HCT116 (cell line): ENCODE measurements at regions not wholly inside any gene's neighbourhood (a gene's known extent, or its start where the extent isn't known, plus 50 kb on each side); places are given as distances from the start of the nearest gene placed in this dataset.

Experiments used
- ATAC-seq: fragments of 200-7000 bp; cut with Tn5 transposase; 2 replicates; pipeline ENCODE4 v1.9.1; 2020; ENCODE audit warnings: mild to moderate bottlenecking, moderate library complexity
- BruUV-seq: library from RNA; stranded (reverse); fragments of 400-500 nt; replicated peaks from 2 replicates; lab custom pipeline; 2021; lab: Mats Ljungman, UMichigan
- CTCF ChIA-PET: fragments of 300-600 bp; sonication (Branson Sonifier 250); formaldehyde crosslinking; loops from one replicate; lab custom pipeline; 2021; ENCODE audit warnings: antibody characterized with exemption; lab: Charles Lee
- POLR2A ChIA-PET: fragments of 300-600, 350-600 bp; sonication (Branson Sonifier 250); formaldehyde crosslinking; loops from one replicate; lab custom pipeline; 2021; ENCODE audit warnings: antibody characterized with exemption; lab: Charles Lee
- RAD21 ChIA-PET, 2 experiments: fragments of 300-600 bp; sonication (Branson Sonifier 250); formaldehyde crosslinking; loops; one replicate each; lab custom pipeline; 2023; ENCODE audit warnings: low total read pairs in 2 of 2; ENCODE audit not compliant: uncharacterized antibody in 2 of 2, unreplicated experiment in 2 of 2, low non-redundant PET in 1 of 2; lab: Charles Lee
- DNase-seq: peaks from one replicate; pipeline ENCODE4 v3.0.0-alpha.2; 2010; ENCODE audit warnings: low read depth, low spot score
- H2AFZ ChIP-seq: fragments of 200-600 bp; shearing (Covaris generic), sonication (generic); 2 replicates; pipeline ENCODE4 v1.6.1; 2017; ENCODE audit warnings: low read depth, mixed run types, mixed read lengths, antibody characterized with exemption, low read length; ENCODE audit not compliant: poor library complexity, severe bottlenecking
- H3K27ac ChIP-seq: 2 replicates; pipeline ENCODE4 v1.5.1; 2012; ENCODE audit warnings: low read depth, low read length
- H3K27me3 ChIP-seq: fragments of 200-600 bp; sonication (generic); 2 replicates; pipeline ENCODE4 v1.6.1; 2016; ENCODE audit warnings: mixed run types, low read length, mixed read lengths; ENCODE audit not compliant: insufficient read depth
- H3K36me3 ChIP-seq, 2 experiments: fragments of 200-500 bp in 1 of 2; fragments of 200-600 bp in 1 of 2; sonication (Bioruptor generic) in 1 of 2; sonication (generic) in 1 of 2; 2 replicates each; pipeline versions ENCODE4 v1.5.1 to v1.6.1; 2014 to 2016; ENCODE audit warnings: low read length in 2 of 2, inconsistent platforms in 1 of 2, mixed read lengths in 1 of 2, mixed run types in 1 of 2; ENCODE audit not compliant: insufficient read depth in 2 of 2, control insufficient read depth in 1 of 2
- H3K4me1 ChIP-seq, 2 experiments: fragments of 200-600 bp in 1 of 2; sonication (generic) in 1 of 2; 2 replicates each; pipeline versions ENCODE4 v1.5.1 to v1.6.1; 2012 to 2017; ENCODE audit warnings: low read length in 2 of 2, inconsistent platforms in 1 of 2, mild to moderate bottlenecking in 1 of 2, mixed read lengths in 1 of 2, mixed run types in 1 of 2, moderate library complexity in 1 of 2; ENCODE audit not compliant: insufficient read depth in 2 of 2, control insufficient read depth in 1 of 2
- H3K4me2 ChIP-seq: fragments of 200-600 bp; sonication (generic); 2 replicates; pipeline ENCODE4 v1.6.1; 2017; ENCODE audit warnings: mixed run types, low read length, mixed read lengths
- H3K4me3 ChIP-seq, 2 experiments: fragments of 200-600 bp in 1 of 2; sonication (generic) in 1 of 2; replicated peaks in 1 of 2; 2 replicates each; pipeline ENCODE4 v1.5.1; 2011 to 2016; ENCODE audit warnings: low read length in 2 of 2, control low read depth in 1 of 2, low read depth in 1 of 2, mild to moderate bottlenecking in 1 of 2, mixed read lengths in 1 of 2, mixed run types in 1 of 2
- H3K79me2 ChIP-seq: fragments of 200-600 bp; sonication (generic); 2 replicates; pipeline ENCODE4 v1.6.1; 2017; ENCODE audit warnings: mild to moderate bottlenecking, mixed run types, low read length, moderate library complexity, mixed read lengths; ENCODE audit not compliant: insufficient read depth
- H3K9ac ChIP-seq: fragments of 200-600 bp; sonication (generic); 2 replicates; pipeline ENCODE4 v1.6.1; 2016; ENCODE audit warnings: low read length, mixed read lengths
- H3K9me2 ChIP-seq: fragments of 200-600 bp; sonication (generic), shearing (Covaris generic); 2 replicates; pipeline ENCODE4 v1.6.1; 2017; ENCODE audit warnings: mixed run types, mild to moderate bottlenecking, moderate library complexity; ENCODE audit not compliant: insufficient read depth
- H3K9me3 ChIP-seq, 2 experiments: fragments of 200-500 bp in 1 of 2; fragments of 200-600 bp in 1 of 2; sonication (Bioruptor generic) in 1 of 2; sonication (generic) in 1 of 2; 2 replicates each; pipeline ENCODE4 v1.6.1; 2014 to 2017; ENCODE audit warnings: low read length in 2 of 2, mixed read lengths in 2 of 2, inconsistent platforms in 1 of 2, low read depth in 1 of 2, mild to moderate bottlenecking in 1 of 2, mixed run types in 1 of 2, moderate library complexity in 1 of 2; ENCODE audit not compliant: control insufficient read depth in 1 of 2, insufficient read depth in 1 of 2
- H4K20me1 ChIP-seq: fragments of 200-600 bp; sonication (generic), shearing (Covaris generic); 2 replicates; pipeline ENCODE4 v1.6.1; 2017; ENCODE audit warnings: mixed run types, mild to moderate bottlenecking, moderate library complexity; ENCODE audit not compliant: insufficient read depth
- EGR1 ChIP-seq: IDR thresholded peaks from 2 replicates; pipeline ENCODE4 v1.6.1; 2012; ENCODE audit warnings: low read depth
- RAD21 ChIP-seq: IDR thresholded peaks from 2 replicates; pipeline ENCODE4 v1.6.1; 2012; ENCODE audit warnings: low read depth, mild to moderate bottlenecking
- intact Hi-C: fragments of 100-400 bp; cut with micrococcal nuclease; formaldehyde crosslinking; loops from 2 replicates; pipeline ENCODE4 v1.10.0; 2022
- TF ChIP-seq, protein P1 (sequence below): IDR thresholded peaks from 2 replicates; pipeline ENCODE4 v1.6.1; 2011; ENCODE audit warnings: mild to moderate bottlenecking, low read length, moderate library complexity; ENCODE audit not compliant: insufficient replicate concordance; ENCODE audit errors: extremely low read depth
- TF ChIP-seq, protein P2 (sequence below): IDR thresholded peaks from 2 replicates; pipeline ENCODE4 v1.6.1; 2012; ENCODE audit warnings: low read depth
- TF ChIP-seq, protein P3 (sequence below): IDR thresholded peaks from 2 replicates; pipeline ENCODE4 v1.6.1; 2012

DNA sequence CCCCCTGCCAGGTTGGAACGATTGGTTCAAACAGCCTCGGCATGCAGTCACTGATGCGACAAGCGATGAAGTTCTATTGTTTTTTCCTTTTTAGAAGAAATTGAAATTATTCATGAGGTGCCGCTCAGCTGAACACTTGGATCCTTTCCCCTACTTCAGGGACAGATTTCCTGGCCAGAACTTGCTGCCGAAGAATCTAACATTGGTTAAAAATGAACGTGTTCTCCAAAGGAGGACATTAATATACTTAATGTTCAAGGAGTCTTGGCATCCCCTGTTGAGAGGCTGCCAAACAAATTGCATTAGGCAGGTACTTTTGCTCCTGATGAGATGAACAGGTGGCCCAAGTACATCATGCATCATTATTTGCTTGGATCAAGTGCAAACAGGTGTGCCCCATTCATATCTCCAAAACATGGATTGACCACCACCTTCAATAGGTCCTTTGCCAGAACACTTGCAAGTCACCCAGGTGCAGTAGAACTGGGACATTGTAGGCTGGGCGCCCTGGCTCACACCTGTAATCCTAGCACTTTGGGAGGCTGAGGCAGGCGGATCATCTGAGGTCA is 437.2 kb downstream of the HAPSTR1 start:
- intact Hi-C loops = no loop called here
- Histone ChIP-seq H3K27me3 (peaks cover 9% of the 10 kb centered on the region; the same call in 1 of the 2 replicates), H3K9ac (no peak overlapping the region), H3K9me2 (no peaks in the 10 kb centered on the region), H3K4me3 (no peak overlapping the region), H3K27ac (no peak overlapping the region), H2AFZ (no peak overlapping the region), H3K79me2 (no peaks in the 10 kb centered on the region), H4K20me1 (no peaks in the 10 kb centered on the region), H3K36me3 (no peaks in the 10 kb centered on the region), H3K4me1 (no peaks in the 10 kb centered on the region), H3K4me2 (no peak overlapping the region), H3K9me3 (no peaks in the 10 kb centered on the region)
- ATAC-seq (no peak), DNase-seq (no peak)
- RAD21 ChIA-PET = no interaction called here
- CTCF ChIA-PET = no interaction called here
- TF ChIP-seq, protein P1, sequence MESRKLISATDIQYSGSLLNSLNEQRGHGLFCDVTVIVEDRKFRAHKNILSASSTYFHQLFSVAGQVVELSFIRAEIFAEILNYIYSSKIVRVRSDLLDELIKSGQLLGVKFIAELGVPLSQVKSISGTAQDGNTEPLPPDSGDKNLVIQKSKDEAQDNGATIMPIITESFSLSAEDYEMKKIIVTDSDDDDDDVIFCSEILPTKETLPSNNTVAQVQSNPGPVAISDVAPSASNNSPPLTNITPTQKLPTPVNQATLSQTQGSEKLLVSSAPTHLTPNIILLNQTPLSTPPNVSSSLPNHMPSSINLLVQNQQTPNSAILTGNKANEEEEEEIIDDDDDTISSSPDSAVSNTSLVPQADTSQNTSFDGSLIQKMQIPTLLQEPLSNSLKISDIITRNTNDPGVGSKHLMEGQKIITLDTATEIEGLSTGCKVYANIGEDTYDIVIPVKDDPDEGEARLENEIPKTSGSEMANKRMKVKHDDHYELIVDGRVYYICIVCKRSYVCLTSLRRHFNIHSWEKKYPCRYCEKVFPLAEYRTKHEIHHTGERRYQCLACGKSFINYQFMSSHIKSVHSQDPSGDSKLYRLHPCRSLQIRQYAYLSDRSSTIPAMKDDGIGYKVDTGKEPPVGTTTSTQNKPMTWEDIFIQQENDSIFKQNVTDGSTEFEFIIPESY = no peak
- TF ChIP-seq, protein P2, sequence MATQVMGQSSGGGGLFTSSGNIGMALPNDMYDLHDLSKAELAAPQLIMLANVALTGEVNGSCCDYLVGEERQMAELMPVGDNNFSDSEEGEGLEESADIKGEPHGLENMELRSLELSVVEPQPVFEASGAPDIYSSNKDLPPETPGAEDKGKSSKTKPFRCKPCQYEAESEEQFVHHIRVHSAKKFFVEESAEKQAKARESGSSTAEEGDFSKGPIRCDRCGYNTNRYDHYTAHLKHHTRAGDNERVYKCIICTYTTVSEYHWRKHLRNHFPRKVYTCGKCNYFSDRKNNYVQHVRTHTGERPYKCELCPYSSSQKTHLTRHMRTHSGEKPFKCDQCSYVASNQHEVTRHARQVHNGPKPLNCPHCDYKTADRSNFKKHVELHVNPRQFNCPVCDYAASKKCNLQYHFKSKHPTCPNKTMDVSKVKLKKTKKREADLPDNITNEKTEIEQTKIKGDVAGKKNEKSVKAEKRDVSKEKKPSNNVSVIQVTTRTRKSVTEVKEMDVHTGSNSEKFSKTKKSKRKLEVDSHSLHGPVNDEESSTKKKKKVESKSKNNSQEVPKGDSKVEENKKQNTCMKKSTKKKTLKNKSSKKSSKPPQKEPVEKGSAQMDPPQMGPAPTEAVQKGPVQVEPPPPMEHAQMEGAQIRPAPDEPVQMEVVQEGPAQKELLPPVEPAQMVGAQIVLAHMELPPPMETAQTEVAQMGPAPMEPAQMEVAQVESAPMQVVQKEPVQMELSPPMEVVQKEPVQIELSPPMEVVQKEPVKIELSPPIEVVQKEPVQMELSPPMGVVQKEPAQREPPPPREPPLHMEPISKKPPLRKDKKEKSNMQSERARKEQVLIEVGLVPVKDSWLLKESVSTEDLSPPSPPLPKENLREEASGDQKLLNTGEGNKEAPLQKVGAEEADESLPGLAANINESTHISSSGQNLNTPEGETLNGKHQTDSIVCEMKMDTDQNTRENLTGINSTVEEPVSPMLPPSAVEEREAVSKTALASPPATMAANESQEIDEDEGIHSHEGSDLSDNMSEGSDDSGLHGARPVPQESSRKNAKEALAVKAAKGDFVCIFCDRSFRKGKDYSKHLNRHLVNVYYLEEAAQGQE = no peak
- TF ChIP-seq RAD21 = no peak
- no peak for TF ChIP-seq EGR1
- TF ChIP-seq, protein P3, sequence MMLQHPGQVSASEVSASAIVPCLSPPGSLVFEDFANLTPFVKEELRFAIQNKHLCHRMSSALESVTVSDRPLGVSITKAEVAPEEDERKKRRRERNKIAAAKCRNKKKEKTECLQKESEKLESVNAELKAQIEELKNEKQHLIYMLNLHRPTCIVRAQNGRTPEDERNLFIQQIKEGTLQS = no peak
- BruUV-seq = no TSS peak
- POLR2A ChIA-PET = no interaction called here
